GM19351 (cell line): ENCODE measurements at regions not wholly inside any gene's neighbourhood (a gene's known extent, or its start where the extent isn't known, plus 50 kb on each side); places are given as distances from the start of the nearest gene placed in this dataset.

ENCODE experiments used
- ATAC-seq: cut with Tn5 transposase; IDR thresholded peaks from one replicate; pipeline ENCODE4 v1.9.1; 2021; ENCODE audit warnings: mild to moderate bottlenecking, moderate library complexity; ENCODE audit not compliant: unreplicated experiment

GRCh38 chr12:58131986-58132755 is 190.8 kb downstream of the ATP23 start:
- no peak for ATAC-seq

GRCh38 chr12:58138424-58138823 is 197.1 kb downstream of the ATP23 start:
- no peak for ATAC-seq

GRCh38 chr12:58139894-58140293 is 198.5 kb downstream of the ATP23 start:
- ATAC-seq, result no peak

- no peak for ATAC-seq
Observed at GRCh38 chr12:58140395-58140794, 199.0 kb downstream of the ATP23 start.

GRCh38 chr12:58142991-58143390 is 201.6 kb downstream of the ATP23 start:
- no peak for ATAC-seq

- ATAC-seq, result no peak
Observed at GRCh38 chr12:58143498-58143995, 202.2 kb downstream of the ATP23 start.

- ATAC-seq, result no peak
Observed at GRCh38 chr12:58148405-58148804, 207.0 kb downstream of the ATP23 start.

GRCh38 chr12:58148976-58149375 is 207.6 kb downstream of the ATP23 start:
- ATAC-seq, result no peak

- ATAC-seq, result no peak
Observed at GRCh38 chr12:58154359-58154758, 213.0 kb downstream of the ATP23 start.

- ATAC-seq, result no peak
Observed at GRCh38 chr12:58156697-58157096, 215.3 kb downstream of the ATP23 start.

GRCh38 chr12:58159941-58160340 is 218.6 kb downstream of the ATP23 start:
- no peak for ATAC-seq

GRCh38 chr12:58161773-58162172 is 220.4 kb downstream of the ATP23 start:
- no peak for ATAC-seq

- ATAC-seq, result no peak
Observed at GRCh38 chr12:58163021-58163420, 221.7 kb downstream of the ATP23 start.

GRCh38 chr12:58166643-58167042 is 225.3 kb downstream of the ATP23 start:
- ATAC-seq, result no peak

GRCh38 chr12:58167622-58168021 is 226.3 kb downstream of the ATP23 start:
- no peak for ATAC-seq

- no peak for ATAC-seq
Observed at GRCh38 chr12:58169826-58170225, 228.5 kb downstream of the ATP23 start.

GRCh38 chr12:58171914-58172313 is 230.5 kb downstream of the ATP23 start:
- ATAC-seq, result no peak

- ATAC-seq, result no peak
Observed at GRCh38 chr12:58172433-58173073, 231.2 kb downstream of the ATP23 start.

GRCh38 chr12:58174316-58174715 is 232.9 kb downstream of the ATP23 start:
- ATAC-seq, result no peak

GRCh38 chr12:58176296-58176869 is 235.0 kb downstream of the ATP23 start:
- no peak for ATAC-seq

- no peak for ATAC-seq
Observed at GRCh38 chr12:58177366-58177765, 236.0 kb downstream of the ATP23 start.

GRCh38 chr12:58184212-58184611 is 242.8 kb downstream of the ATP23 start:
- no peak for ATAC-seq
